Erythroblast (primary cell): ENCODE measurements at regions not wholly inside any gene's neighbourhood (a gene's known extent, or its start where the extent isn't known, plus 50 kb on each side); places are given as distances from the start of the nearest gene placed in this dataset.

Experiments
- GATA1 ChIP-seq: IDR thresholded peaks from 2 replicates; pipeline ENCODE4 v1.6.1; 2011; ENCODE audit warnings: low read depth, mild to moderate bottlenecking, control low read depth, low read length, moderate library complexity
- POLR2A ChIP-seq: IDR thresholded peaks from 2 replicates; pipeline ENCODE4 v1.6.1; 2011; ENCODE audit warnings: mild to moderate bottlenecking, low read length

GRCh38 chr17:69960755-69961154 lies 114.3 kb upstream of the KCNJ16 start:
- TF ChIP-seq POLR2A (no peak), GATA1 (no peak)
